ENCODE measurements at regions not wholly inside any gene's neighbourhood (a gene's known extent, or its start where the extent isn't known, plus 50 kb on each side); places are given as distances from the start of the nearest gene placed in this dataset.

GRCh38 chr16:73753931-73754330 lies 542.7 kb upstream of the PSMD7 start:
- peak in 1 of 3 donors; percentile 24 for DNase-seq

GRCh38 chr16:73750639-73751038 lies 546.0 kb upstream of the PSMD7 start:
- no peak for DNase-seq

- no peak for DNase-seq
Observed at GRCh38 chr16:73747328-73747727, 549.3 kb upstream of the PSMD7 start.

- no peak for DNase-seq
Observed at GRCh38 chr16:73746554-73746953, 550.1 kb upstream of the PSMD7 start.

GRCh38 chr16:73743665-73744496 lies 552.7 kb upstream of the PSMD7 start:
- no peak for DNase-seq

- DNase-seq = no peak
Observed at GRCh38 chr16:73739049-73739769, 557.4 kb upstream of the PSMD7 start.

GRCh38 chr16:73738266-73738665 lies 558.3 kb upstream of the PSMD7 start:
- DNase-seq = no peak

GRCh38 chr16:73737637-73738036 lies 559.0 kb upstream of the PSMD7 start:
- DNase-seq = no peak

GRCh38 chr16:73735954-73736353 lies 560.7 kb upstream of the PSMD7 start:
- no peak for DNase-seq

GRCh38 chr16:73735018-73735417 lies 561.6 kb upstream of the PSMD7 start:
- DNase-seq = peak in 1 of 3 donors; percentile 25

- DNase-seq = no peak
Observed at GRCh38 chr16:73732681-73733080, 563.9 kb upstream of the PSMD7 start.

- DNase-seq = no peak
Observed at GRCh38 chr16:73732143-73732542, 564.5 kb upstream of the PSMD7 start.

- DNase-seq = no peak
Observed at GRCh38 chr16:73730481-73731090, 566.0 kb upstream of the PSMD7 start.

- no peak for DNase-seq
Observed at GRCh38 chr16:73725156-73725555, 571.5 kb upstream of the PSMD7 start.

GRCh38 chr16:73724503-73724902 lies 572.1 kb upstream of the PSMD7 start:
- no peak for DNase-seq

GRCh38 chr16:73717266-73717974 lies 579.2 kb upstream of the PSMD7 start:
- DNase-seq = no peak

GRCh38 chr16:73714976-73715375 lies 581.6 kb upstream of the PSMD7 start:
- DNase-seq = peak in 1 of 3 donors; percentile 4

GRCh38 chr16:73713778-73714495 lies 582.7 kb upstream of the PSMD7 start:
- DNase-seq = peak in 1 of 3 donors; percentile 15

GRCh38 chr16:73713251-73713650 lies 583.4 kb upstream of the PSMD7 start:
- DNase-seq = peak in 2 of 3 donors; percentile 31 to 37

GRCh38 chr16:73711406-73712080 lies 585.1 kb upstream of the PSMD7 start:
- peak in 1 of 3 donors; percentile 19 for DNase-seq

GRCh38 chr16:73710526-73710925 lies 586.1 kb upstream of the PSMD7 start:
- DNase-seq = no peak

Data from muscle of back (tissue), 3 donors.